ENCODE measurements at regions not wholly inside any gene's neighbourhood (a gene's known extent, or its start where the extent isn't known, plus 50 kb on each side); places are given as distances from the start of the nearest gene placed in this dataset.

DNA sequence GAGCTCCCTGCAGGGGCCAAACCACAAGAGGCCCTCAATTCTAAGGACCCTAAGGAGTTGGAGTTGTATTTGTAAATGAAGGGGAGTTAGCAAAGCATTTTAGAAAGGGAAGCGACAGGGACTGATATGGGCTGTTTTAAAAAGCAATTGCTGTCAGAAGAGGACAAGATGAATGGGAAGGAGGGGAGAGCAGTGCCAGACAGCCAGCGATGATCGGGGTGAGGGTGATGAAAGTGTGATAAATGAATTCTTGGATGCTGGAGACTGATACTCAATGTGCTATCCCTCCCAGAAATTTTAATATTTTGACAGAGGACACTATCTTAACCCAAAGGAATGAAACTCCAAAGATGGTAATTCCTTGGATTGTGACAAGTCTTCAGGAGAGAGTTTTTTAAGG, 289.2 kb downstream of the CLIC5 start:
- H3K36me3 ChIP-seq = no peaks in the 10 kb centered on the region
- intact Hi-C loops (cut with DNase I; ENCODE audit: low total_unique reads) = no loop called here
- 65 to 87% (median 80%) methylated on average over 3 of the region's 3 CpGs for WGBS, 5 donors

DNA sequence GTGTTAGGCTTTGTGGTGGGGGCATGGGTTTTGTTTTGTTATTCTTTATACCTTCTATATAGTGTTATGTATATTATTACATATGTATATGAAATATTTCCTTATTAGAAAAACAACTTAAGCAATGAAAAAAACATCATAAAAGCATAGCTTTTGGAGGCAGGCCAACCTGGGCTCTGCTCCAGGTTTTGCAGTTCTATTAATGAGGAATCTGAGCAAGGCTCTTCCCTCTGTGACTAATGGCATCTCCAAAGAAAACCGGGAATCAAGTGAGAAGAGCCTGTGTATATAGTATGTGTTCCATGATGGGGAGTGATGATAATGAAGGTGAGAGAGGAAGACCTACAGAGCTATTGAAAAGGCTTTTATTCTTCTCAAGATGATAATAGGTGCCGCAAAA, 291.1 kb downstream of the CLIC5 start:
- intact Hi-C loops (cut with DNase I; ENCODE audit: low total_unique reads) = no loop called here

More for the DNA sequence above, 289.2 kb downstream of the CLIC5 start:
- Histone ChIP-seq H3K4me3 (no peak overlapping the region), H3K4me1 (peaks cover 0 to 2% (median 0%) of the 10 kb centered on the region in 6 donors), H3K27ac (no peak overlapping the region), H3K27me3 (replicated peaks in 1 of 7) (no peaks in the 10 kb centered on the region), H3K9me3 (peaks cover 0 to 13% (median 6%) of the 10 kb centered on the region in 8 donors)
- DNase-seq = no peak
- TF ChIP-seq POLR2A (IDR thresholded peaks at IDR 0.05) (no peak), CTCF (IDR thresholded peaks at IDR 0.05 in 8 of 11, conservative IDR thresholded peaks at IDR 0.05 in 3 of 11) (no peak), POLR2AphosphoS5 (IDR thresholded peaks at IDR 0.05) (no peak)

DNA sequence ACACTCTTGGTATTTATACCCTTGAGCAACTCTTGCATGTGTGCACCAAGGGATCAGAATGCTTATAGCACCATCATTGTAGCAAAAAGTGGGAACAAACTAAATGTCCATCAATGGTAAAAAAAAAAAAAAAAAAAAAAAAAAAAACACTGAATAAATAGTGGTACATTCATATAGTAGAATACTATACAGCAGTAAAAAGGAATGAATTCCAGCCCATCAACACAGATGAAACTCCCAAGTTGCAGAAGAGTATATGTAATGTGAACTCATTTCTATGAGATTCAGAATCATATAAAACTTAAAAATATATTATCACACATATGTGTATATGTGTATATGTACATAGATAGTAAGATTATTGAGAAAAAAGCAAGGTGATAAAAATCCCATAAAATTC, 291.6 kb downstream of the CLIC5 start:
- intact Hi-C loops (cut with DNase I; ENCODE audit: low total_unique reads) = no loop called here
- Histone ChIP-seq H3K4me3 (no peak overlapping the region), H3K9me3 (peaks cover 0 to 13% (median 6%) of the 10 kb centered on the region in 8 donors), H3K27me3 (replicated peaks in 1 of 7) (no peaks in the 10 kb centered on the region), H3K27ac (no peak overlapping the region), H3K36me3 (no peaks in the 10 kb centered on the region), H3K4me1 (peaks cover 0 to 2% (median 0%) of the 10 kb centered on the region in 6 donors)
- no peak for DNase-seq
- no peak for TF ChIP-seq POLR2AphosphoS5 (IDR thresholded peaks at IDR 0.05)
- TF ChIP-seq POLR2A (IDR thresholded peaks at IDR 0.05) = no peak
- no peak for TF ChIP-seq CTCF (IDR thresholded peaks at IDR 0.05 in 8 of 11, conservative IDR thresholded peaks at IDR 0.05 in 3 of 11)

More for the DNA sequence above, 291.1 kb downstream of the CLIC5 start:
- Histone ChIP-seq H3K4me1 (peaks cover 0 to 2% (median 0%) of the 10 kb centered on the region in 6 donors), H3K9me3 (peaks cover 0 to 13% (median 6%) of the 10 kb centered on the region in 8 donors), H3K27ac (no peak overlapping the region), H3K36me3 (no peaks in the 10 kb centered on the region), H3K4me3 (no peak overlapping the region), H3K27me3 (replicated peaks in 1 of 7) (no peaks in the 10 kb centered on the region)
- WGBS, 5 donors = 60 to 89% (median 76%) methylated on average over 2 of the region's 2 CpGs
- no peak for DNase-seq
- TF ChIP-seq POLR2A (IDR thresholded peaks at IDR 0.05) (no peak), POLR2AphosphoS5 (IDR thresholded peaks at IDR 0.05) (no peak), CTCF (IDR thresholded peaks at IDR 0.05 in 8 of 11, conservative IDR thresholded peaks at IDR 0.05 in 3 of 11) (no peak)

DNA sequence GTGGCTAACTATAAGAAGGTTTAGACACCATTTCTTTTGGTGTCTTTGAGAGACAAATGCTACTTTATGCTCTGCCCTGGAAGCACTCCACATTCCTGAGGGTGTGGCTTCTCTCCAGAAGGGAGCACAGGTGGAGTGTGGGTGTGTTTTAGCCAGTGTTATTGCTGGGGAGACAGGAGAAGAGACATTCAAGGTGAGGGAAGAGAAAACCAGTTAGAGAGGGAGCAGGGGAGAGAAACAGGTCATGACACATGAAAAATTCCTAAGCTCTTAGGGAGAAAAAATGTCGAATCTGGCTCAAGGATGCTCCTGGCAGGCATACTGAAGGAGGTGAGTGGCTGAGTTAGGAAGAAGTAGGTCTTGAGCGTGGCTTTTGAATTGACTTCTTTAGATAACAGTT, 292.8 kb downstream of the CLIC5 start:
- no peaks in the 10 kb centered on the region for H3K36me3 ChIP-seq
- WGBS, 5 donors = 84 to 94% (median 90%) methylated on average over 2 of the region's 2 CpGs

More for the DNA sequence above, 292.8 kb downstream of the CLIC5 start:
- no peak overlapping the region for H3K27ac ChIP-seq
- H3K9me3 ChIP-seq = peaks cover 0 to 13% (median 6%) of the 10 kb centered on the region in 8 donors
- no peak overlapping the region for H3K4me3 ChIP-seq
- no peaks in the 10 kb centered on the region for H3K27me3 ChIP-seq (replicated peaks in 1 of 7)
- intact Hi-C loops (cut with DNase I; ENCODE audit: low total_unique reads) = no loop called here
- peaks cover 0 to 2% (median 0%) of the 10 kb centered on the region in 6 donors for H3K4me1 ChIP-seq
- TF ChIP-seq POLR2AphosphoS5 (IDR thresholded peaks at IDR 0.05) (no peak), CTCF (IDR thresholded peaks at IDR 0.05 in 8 of 11, conservative IDR thresholded peaks at IDR 0.05 in 3 of 11) (no peak), POLR2A (IDR thresholded peaks at IDR 0.05) (no peak)
- no peak for DNase-seq
